Frontal cortex (tissue), 3 donors: ENCODE measurements at regions not wholly inside any gene's neighbourhood (a gene's known extent, or its start where the extent isn't known, plus 50 kb on each side); places are given as distances from the start of the nearest gene placed in this dataset.
"Not testable (repeated sequence)": the region's sequence is repeated elsewhere in the genome, so short reads cannot be mapped to it uniquely, and the experiment has no call there.

Experiments
- DNase-seq, 2 donors: peaks; one replicate each; pipeline ENCODE4 v3.0.0; 2012; ENCODE audit warnings: low spot score in 2 of 2
- FAIRE-seq: peaks from 2 replicates; lab custom pipeline; 2012; peaks lifted over from hg19 to GRCh38; lab: Jason Lieb, UNC
- donor health status: control.
- donor health status: control.
- donor health status: control.

DNA sequence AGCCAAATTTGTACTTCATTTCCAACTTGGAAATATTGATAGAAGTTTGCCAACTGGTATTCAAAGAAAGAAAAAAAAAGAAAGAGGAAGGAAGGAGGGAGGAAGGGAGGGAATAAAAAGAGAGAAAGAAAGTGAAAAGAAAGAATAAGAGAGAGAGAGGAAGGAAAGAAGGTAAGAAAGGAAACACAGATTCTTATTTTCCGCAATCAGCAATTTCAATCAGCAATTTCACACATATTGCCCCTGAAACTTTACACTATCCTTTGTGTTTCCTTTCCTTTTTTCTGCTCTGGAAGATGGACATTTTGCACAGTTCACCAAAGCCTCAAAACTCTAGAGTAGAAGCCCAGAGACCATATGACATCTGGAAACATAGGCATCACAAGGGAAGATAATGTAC, 888.1 kb downstream of the REEP3 start:
- FAIRE-seq (no peak), DNase-seq (no peak)

DNA sequence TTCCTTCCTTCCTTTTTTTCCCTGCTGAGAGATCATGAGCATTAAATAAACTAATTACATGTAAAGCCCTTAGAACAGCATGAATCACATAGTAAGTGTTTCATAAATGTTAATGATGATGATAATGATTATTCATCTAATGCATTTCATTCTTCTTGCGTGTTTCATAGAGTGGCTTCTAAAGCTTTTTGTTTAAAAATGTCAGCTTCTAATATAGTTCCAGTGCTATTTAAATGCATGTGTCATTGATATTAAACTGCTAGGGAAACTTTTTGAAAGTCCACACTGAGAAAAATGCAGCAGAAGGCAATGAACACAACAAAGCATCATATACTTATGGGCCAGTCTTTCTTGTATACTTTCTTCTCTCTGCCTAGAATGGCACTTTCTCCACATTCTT, 894.8 kb downstream of the REEP3 start:
- FAIRE-seq (no peak), DNase-seq (no peak)

- FAIRE-seq (no peak), DNase-seq (no peak)
These were observed 898.3 kb downstream of the REEP3 start for GRCh38 chr10:64419461-64419860.

DNA sequence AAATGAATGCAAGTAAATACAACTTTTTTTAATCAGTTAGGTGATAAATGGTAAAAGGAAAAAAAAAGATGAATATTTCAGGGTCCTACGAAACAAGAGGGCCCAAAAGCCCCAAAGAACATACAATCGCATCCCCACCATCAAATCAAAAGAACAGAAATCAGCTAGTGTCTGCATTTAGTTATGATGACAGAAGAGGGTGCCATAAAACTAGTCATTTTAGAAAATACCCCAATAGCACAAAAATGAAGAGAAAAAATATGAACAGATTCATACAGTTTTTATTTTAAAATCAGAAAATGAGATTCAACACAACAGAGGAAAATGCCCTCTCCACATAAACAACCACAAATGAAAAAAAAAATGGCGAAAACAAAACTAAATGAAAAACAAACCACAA, 905.5 kb downstream of the REEP3 start:
- FAIRE-seq (peak; percentile 70), DNase-seq (no peak)

DNA sequence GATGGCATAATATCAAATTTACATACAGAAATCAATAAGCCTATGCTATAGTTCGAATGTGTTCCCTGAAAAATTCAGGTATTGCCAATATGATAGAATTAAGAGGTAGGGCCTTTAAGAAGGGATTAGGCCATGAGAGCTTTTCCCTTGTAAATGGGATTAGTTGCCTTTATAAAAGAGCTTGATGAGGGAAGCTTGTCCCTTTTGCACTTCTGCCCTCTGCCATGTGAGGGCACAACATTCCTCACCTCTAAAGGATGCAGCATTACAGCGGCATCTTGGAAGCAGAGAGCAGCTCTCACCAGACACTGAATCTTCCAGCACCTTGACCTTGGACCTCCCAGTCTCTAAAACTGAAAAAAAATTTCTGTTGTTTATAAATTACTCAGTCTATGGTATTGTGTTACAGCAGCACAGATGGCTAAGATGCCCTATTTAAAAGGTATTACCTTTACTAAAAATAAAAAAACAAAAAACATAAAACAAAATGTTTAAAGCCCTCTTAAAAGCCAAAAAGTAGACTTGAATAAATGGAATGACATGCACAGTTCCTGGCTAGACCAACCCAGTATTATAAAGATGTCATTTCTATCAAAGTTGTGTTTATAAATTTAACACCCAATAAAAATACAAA, 909.6 kb downstream of the REEP3 start:
- DNase-seq = no peak
- no peak for FAIRE-seq

DNA sequence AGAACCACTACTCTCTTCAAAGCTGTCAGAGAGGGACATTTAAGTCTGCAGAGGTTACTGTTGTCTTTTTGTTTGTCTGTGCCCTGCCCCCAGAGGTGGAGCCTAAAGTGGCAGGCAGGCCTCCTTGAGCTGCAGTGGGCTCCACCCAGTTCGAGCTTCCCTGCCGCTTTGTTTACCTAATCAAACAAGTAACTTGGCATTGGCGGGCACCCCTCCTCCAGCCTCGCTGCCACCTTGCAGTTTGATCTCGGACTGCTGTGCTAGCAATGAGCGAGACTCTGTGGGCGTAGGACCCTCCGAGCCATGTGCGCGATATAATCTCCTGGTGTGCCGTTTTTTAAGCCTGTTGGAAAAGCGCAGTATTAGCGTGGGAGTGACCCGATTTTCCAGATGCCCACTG, 920.7 kb downstream of the REEP3 start:
- not testable (repeated sequence) for DNase-seq, FAIRE-seq

DNA sequence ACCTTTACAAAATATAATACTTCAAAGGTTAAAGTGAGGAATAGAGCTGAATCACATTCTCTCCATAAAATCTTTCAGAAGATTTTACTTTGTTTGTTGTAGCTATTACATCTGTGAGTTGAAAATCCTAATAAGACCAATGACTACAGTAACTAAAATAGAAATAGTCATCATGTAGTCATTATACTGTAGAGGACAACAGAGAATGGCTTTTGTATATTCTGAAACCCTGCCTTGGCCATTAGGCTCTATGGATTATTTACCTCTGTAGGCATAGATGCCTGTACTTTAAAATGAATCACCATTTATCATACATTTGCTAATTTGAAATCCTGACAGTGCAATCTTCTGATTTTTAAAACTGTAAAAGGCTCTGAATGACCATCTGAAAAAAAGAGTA, 923.0 kb downstream of the REEP3 start:
- DNase-seq = no peak
- FAIRE-seq = no peak

GRCh38 chr10:64444564-64444963, 923.4 kb downstream of the REEP3 start:
- FAIRE-seq (no peak), DNase-seq (no peak)

DNA sequence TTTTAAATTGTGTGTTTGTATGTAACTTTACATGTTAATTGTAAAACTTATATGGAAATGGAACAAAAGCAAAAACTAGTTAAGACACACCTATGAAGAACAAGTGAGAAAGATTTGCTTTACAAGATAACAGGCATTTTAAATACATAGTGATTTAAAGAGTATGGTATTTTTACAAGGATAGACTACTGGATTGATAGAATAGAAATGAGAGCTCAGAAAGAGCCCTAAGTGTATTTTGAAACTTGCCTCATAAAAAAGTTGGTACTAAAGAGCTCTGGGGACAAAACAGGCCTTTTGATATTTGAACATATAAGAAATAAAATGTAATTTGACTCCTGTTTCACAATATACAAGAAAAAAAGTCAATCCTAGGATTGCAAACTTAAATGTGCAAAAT, 928.4 kb downstream of the REEP3 start:
- FAIRE-seq (no peak), DNase-seq (no peak)

- DNase-seq (no peak), FAIRE-seq (no peak)
These were observed 929.1 kb downstream of the REEP3 start for GRCh38 chr10:64450312-64450711.

GRCh38 chr10:64454962-64455361, 933.8 kb downstream of the REEP3 start:
- no peak for DNase-seq
- no peak for FAIRE-seq

DNA sequence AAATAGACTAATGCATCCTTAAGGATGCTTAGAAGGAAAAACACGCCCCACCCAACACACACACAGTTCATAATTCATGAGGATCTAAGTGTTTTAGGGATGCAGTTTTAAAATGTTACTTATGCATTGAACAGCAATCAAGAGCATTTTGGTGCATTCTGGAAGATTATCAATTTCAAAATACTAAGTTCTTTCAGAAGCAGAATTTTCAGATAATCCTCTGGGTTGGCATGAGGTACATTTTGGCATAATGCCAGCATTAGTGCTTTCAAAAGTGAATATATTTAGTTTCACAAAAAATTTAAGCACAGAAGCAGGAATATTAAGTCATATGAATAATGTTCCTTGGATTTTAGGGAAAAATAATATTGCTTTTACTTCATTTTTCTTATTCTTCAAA, 937.1 kb downstream of the REEP3 start:
- DNase-seq (no peak), FAIRE-seq (peak; percentile 26)

DNA sequence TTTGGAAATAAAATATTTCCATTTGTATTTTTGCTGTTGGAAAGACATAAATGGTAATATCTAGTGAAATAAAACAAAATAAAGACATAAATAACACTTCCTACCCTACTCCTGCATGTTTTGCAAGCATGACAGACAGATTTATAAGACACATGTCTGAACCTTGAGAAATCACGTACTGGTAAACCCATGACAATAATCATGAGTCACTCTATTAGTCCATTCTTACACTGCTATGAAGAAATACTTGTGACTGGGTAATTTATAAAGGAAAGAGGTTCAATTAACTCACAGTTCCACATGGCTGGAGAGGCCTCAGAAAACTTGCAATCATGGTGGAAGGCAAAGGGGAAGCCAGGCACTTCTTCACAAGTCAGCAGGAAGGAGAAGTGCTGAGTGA, 942.2 kb downstream of the REEP3 start:
- no peak for FAIRE-seq
- DNase-seq = no peak

GRCh38 chr10:64465653-64466052, 944.5 kb downstream of the REEP3 start:
- FAIRE-seq = no peak

DNA sequence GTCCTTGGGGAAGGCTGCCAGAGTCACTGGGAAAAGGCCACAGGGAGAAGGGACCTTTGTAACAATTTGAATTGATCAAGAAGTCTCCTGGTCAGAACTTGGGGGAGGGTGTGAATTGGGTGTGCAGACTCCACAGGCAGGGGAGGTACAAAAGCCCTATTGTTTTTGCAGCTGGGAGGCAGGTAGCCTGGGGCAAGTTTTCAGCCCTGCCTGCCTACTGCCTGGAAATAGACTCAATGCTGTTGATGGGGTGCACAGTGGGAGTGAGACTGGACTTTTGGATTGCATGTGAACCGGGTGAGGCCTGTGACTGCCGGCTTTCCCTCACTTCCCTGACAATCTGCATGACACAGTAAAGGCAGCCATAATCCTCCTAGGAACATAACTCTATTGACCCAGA, 947.0 kb downstream of the REEP3 start:
- DNase-seq (no peak), FAIRE-seq (no peak)

More at GRCh38 chr10:64465653-64466052, 944.5 kb downstream of the REEP3 start:
- DNase-seq = no peak

DNA sequence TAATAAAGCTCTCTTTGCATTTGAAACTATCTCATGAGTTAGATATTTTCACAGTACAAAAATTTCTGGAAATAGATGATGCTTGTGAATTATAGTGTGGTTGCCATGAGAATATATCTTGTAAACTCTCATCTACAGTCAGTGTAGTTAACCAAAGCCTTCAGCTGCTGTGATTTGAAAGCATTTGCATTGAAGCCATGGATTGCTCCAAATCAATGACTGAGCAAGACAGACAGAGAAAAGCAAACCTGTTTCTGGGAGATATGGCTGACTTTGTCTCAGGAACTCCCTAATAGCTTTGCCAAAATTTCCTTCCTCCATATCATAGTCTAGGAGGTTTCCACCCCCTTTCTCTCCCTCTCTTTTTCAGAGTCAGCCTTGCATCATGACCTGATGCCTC, 955.3 kb downstream of the REEP3 start:
- FAIRE-seq (no peak), DNase-seq (no peak)

DNA sequence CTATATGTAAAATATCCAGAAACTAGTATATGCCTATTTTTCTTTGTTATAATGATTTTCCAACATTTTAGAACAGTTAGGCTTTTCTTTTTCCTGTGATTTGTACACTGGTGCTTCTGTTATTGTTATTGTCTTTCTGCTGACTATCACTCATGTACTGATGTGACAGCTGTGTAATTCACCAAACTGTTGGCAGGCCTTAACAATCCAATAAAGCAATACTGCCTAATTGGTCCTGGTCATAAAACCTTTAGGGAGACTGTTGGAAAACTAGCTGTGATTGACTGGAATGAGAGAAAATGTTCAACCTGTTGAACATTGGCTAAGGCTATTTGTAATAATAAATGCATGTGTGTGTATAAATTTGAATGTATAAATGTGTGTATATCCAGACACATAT, 956.6 kb downstream of the REEP3 start:
- FAIRE-seq = no peak

GRCh38 chr10:64484811-64485330, 963.7 kb downstream of the REEP3 start:
- DNase-seq = no peak
- FAIRE-seq = no peak

More for the DNA sequence above, 956.6 kb downstream of the REEP3 start:
- DNase-seq = no peak

GRCh38 chr10:64486149-64486548, 964.9 kb downstream of the REEP3 start:
- FAIRE-seq (no peak), DNase-seq (no peak)

DNA sequence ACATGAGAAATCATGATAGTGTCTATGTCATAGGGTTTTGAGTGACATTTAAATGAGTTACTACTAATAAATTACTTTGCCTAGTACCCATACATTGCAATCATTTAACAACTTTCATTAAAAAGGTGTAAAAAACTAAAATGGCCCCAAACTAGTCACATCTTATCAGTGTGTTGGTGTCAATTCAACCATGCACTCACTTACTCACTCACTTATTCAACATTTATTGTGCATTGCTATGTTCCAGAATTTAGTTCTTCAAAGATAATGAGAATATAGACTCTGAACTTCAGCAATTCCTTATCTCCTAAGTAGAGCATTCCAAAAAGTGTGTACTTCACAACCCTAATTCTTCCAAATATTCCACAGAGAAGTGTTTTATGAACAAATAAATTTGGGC, 965.7 kb downstream of the REEP3 start:
- FAIRE-seq (no peak), DNase-seq (no peak)

DNA sequence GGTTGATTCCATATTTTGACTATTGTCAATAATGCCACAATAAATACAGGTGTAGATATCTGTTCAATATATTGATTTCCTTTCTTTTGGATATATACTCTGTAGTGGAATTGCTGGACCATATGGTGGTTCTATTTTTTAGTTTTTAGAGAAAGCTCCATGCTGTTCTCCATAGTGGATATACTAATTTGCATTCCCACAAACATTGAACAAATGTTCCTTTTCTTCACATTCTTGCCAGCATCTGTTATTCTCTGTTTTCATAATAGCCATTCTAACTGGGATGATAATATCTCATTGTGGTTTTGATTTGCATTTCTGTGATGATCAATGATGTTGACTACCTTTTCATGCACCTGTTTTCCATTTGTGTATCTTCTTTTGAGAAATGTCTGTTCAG, 973.7 kb downstream of the REEP3 start:
- FAIRE-seq (no peak), DNase-seq (no peak)

DNA sequence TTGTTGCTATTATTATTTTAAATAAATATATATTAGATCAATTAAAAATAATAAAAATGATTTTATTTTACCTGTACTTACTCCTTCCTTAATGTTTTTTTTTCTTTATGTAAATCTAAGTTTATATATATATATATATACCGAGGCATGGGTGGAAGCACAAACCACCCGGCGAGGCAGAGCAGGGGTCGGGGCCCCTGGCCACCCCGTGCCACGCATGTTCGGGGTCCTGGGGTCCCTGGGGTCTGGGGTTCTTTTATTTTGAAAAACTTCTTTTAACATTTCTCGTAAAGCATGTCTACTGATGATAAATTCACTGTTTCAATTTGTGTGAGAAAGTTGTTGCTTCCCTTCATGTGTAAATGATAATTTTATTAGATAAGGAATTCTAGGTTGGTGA, 976.1 kb downstream of the REEP3 start:
- FAIRE-seq = no peak

More for the DNA sequence above, 976.1 kb downstream of the REEP3 start:
- DNase-seq = no peak
